Neural cell (in vitro differentiated cells): ENCODE measurements at regions not wholly inside any gene's neighbourhood (a gene's known extent, or its start where the extent isn't known, plus 50 kb on each side); places are given as distances from the start of the nearest gene placed in this dataset.

ENCODE experiments used
- H2AFZ ChIP-seq: fragments of 200-600, 300-800 bp; sonication (generic), shearing (Covaris generic); 2 replicates; pipeline ENCODE4 v1.6.0; 2014; ENCODE audit warnings: low read depth, mild to moderate bottlenecking, antibody characterized with exemption, low read length, moderate library complexity
- H3F3A ChIP-seq: fragments of 200-600 bp; shearing (Covaris generic); 2 replicates; pipeline ENCODE4 v1.6.1; 2016; ENCODE audit warnings: mild to moderate bottlenecking, moderate library complexity, mixed read lengths, antibody characterized with exemption, low read length; ENCODE audit not compliant: insufficient read depth, poor library complexity, severe bottlenecking
- H3K27ac ChIP-seq: fragments of 200-600, 300-800 bp; sonication (generic), shearing (Covaris generic); 2 replicates; pipeline ENCODE4 v1.5.1; 2014; ENCODE audit warnings: mild to moderate bottlenecking, low read length, moderate library complexity
- H3K27me3 ChIP-seq: fragments of 300-800, 200-600 bp; sonication (generic), shearing (Covaris generic); 2 replicates; pipeline ENCODE4 v1.6.0; 2014; ENCODE audit warnings: mild to moderate bottlenecking, low read depth, low read length, moderate library complexity; ENCODE audit not compliant: insufficient read depth
- H3K36me3 ChIP-seq: fragments of 300-800, 200-600 bp; sonication (generic), shearing (Covaris generic); 2 replicates; pipeline ENCODE4 v1.5.1; 2014; ENCODE audit warnings: mild to moderate bottlenecking, antibody characterized with exemption, low read length, moderate library complexity; ENCODE audit not compliant: insufficient read depth
- H3K4me2 ChIP-seq: fragments of 300-800, 200-600 bp; sonication (generic), shearing (Covaris generic); 2 replicates; pipeline ENCODE4 v1.6.0; 2014; ENCODE audit warnings: mild to moderate bottlenecking, low read length
- H3K4me3 ChIP-seq: fragments of 300-800, 200-600 bp; sonication (generic), shearing (Covaris generic); 2 replicates; pipeline ENCODE4 v1.5.1; 2014; ENCODE audit warnings: mild to moderate bottlenecking, low read length, moderate library complexity
- H3K79me2 ChIP-seq: fragments of 200-600 bp; shearing (Covaris generic); replicated peaks from 2 replicates; pipeline ENCODE4 v1.6.0; 2014; ENCODE audit warnings: mild to moderate bottlenecking, low read length, moderate library complexity; ENCODE audit not compliant: insufficient read depth
- H3K9ac ChIP-seq: fragments of 300-800, 200-600 bp; sonication (generic), shearing (Covaris generic); 2 replicates; pipeline ENCODE4 v1.6.1; 2016; ENCODE audit warnings: mild to moderate bottlenecking, low read length, mixed read lengths
- H3K9me2 ChIP-seq: fragments of 200-600 bp; shearing (Covaris generic); 2 replicates; pipeline ENCODE4 v1.6.1; 2016; ENCODE audit warnings: mild to moderate bottlenecking, low read length, mixed read lengths; ENCODE audit not compliant: insufficient read depth
- H3K9me3 ChIP-seq: fragments of 200-600, 300-800 bp; sonication (generic), shearing (Covaris generic); 2 replicates; pipeline ENCODE4 v1.6.1; 2016; ENCODE audit warnings: mild to moderate bottlenecking, mixed run types, low read length, moderate library complexity, mixed read lengths
- H4K20me1 ChIP-seq: fragments of 200-600 bp; shearing (Covaris generic); 2 replicates; pipeline ENCODE4 v1.6.1; 2016; ENCODE audit warnings: mild to moderate bottlenecking, mixed run types; ENCODE audit not compliant: insufficient read depth
- CTCF ChIP-seq: fragments of 450-650 bp; IDR thresholded peaks from 2 replicates; pipeline ENCODE4 v1.5.1; 2014; ENCODE audit warnings: antibody characterized with exemption, mild to moderate bottlenecking, moderate library complexity; ENCODE audit not compliant: poor library complexity, severe bottlenecking
- EP300 ChIP-seq: fragments of 450-650 bp; conservative IDR thresholded peaks from 2 replicates; pipeline ENCODE4 v1.6.1; 2014; ENCODE audit warnings: antibody characterized with exemption, mild to moderate bottlenecking, moderate library complexity; ENCODE audit not compliant: poor library complexity, severe bottlenecking
- EZH2 ChIP-seq: fragments of 200-600, 300-800 bp; shearing (Covaris generic), sonication (generic); IDR thresholded peaks from 2 replicates; pipeline ENCODE4 v1.6.1; 2014; ENCODE audit warnings: antibody characterized with exemption, low read length, borderline replicate concordance, mild to moderate bottlenecking; ENCODE audit not compliant: insufficient read depth, poor library complexity, severe bottlenecking
- MXI1 ChIP-seq: fragments of 450-650 bp; conservative IDR thresholded peaks from 2 replicates; pipeline ENCODE4 v1.6.1; 2014; ENCODE audit warnings: antibody characterized with exemption, mild to moderate bottlenecking; ENCODE audit not compliant: poor library complexity, severe bottlenecking
- POLR2AphosphoS5 ChIP-seq: IDR thresholded peaks from 2 replicates; pipeline ENCODE4 v1.6.1; 2012
- RAD21 ChIP-seq: fragments of 450-650 bp; conservative IDR thresholded peaks from 2 replicates; pipeline ENCODE4 v1.6.1; 2014; ENCODE audit warnings: antibody characterized with exemption, mild to moderate bottlenecking, moderate library complexity
- REST ChIP-seq: IDR thresholded peaks from 2 replicates; pipeline ENCODE4 v1.6.1; 2012; ENCODE audit warnings: borderline replicate concordance
- SMC3 ChIP-seq: fragments of 450-650 bp; conservative IDR thresholded peaks from 2 replicates; pipeline ENCODE4 v1.6.1; 2014; ENCODE audit warnings: antibody characterized with exemption, mild to moderate bottlenecking, moderate library complexity; ENCODE audit not compliant: poor library complexity
- TAF1 ChIP-seq: IDR thresholded peaks from 2 replicates; pipeline ENCODE4 v1.6.1; 2012; ENCODE audit warnings: low read depth

- Histone ChIP-seq H2AFZ (no peak overlapping the region), H3K79me2 (no peaks in the 10 kb centered on the region), H3K4me2 (no peak overlapping the region), H3K9me2 (no peaks in the 10 kb centered on the region), H3K9me3 (no peaks in the 10 kb centered on the region), H3K27me3 (no peaks in the 10 kb centered on the region), H3F3A (no peaks in the 10 kb centered on the region), H3K27ac (no peak overlapping the region), H3K9ac (no peak overlapping the region), H3K4me3 (no peak overlapping the region), H4K20me1 (no peaks in the 10 kb centered on the region), H3K36me3 (no peaks in the 10 kb centered on the region)
- no peak for TF ChIP-seq EP300
- TF ChIP-seq MXI1 = no peak
- TF ChIP-seq TAF1 = no peak
- no peak for TF ChIP-seq EZH2
- no peak for TF ChIP-seq CTCF
- TF ChIP-seq RAD21 = no peak
- no peak for TF ChIP-seq REST
- TF ChIP-seq SMC3 = no peak
- TF ChIP-seq POLR2AphosphoS5 = no peak
Observed at GRCh38 chr5:22970491-22970890, 117.3 kb upstream of the CDH12 start.

GRCh38 chr5:22968386-22968785 lies 115.2 kb upstream of the CDH12 start:
- no peaks in the 10 kb centered on the region for H3K36me3 ChIP-seq
- TF ChIP-seq POLR2AphosphoS5 = no peak
- TF ChIP-seq SMC3 = no peak
- no peak for TF ChIP-seq EZH2
- no peak for TF ChIP-seq MXI1
- no peak for TF ChIP-seq CTCF
- TF ChIP-seq EP300 = no peak
- TF ChIP-seq REST = no peak
- no peak for TF ChIP-seq RAD21
- no peak for TF ChIP-seq TAF1

More at GRCh38 chr5:22968386-22968785, 115.2 kb upstream of the CDH12 start:
- no peak overlapping the region for H2AFZ ChIP-seq
- H3K9me3 ChIP-seq = no peaks in the 10 kb centered on the region
- H3K27me3 ChIP-seq = no peaks in the 10 kb centered on the region
- no peaks in the 10 kb centered on the region for H3K9me2 ChIP-seq
- H3K79me2 ChIP-seq = no peaks in the 10 kb centered on the region
- H3K4me2 ChIP-seq = no peak overlapping the region
- no peak overlapping the region for H3K27ac ChIP-seq
- no peaks in the 10 kb centered on the region for H4K20me1 ChIP-seq
- no peaks in the 10 kb centered on the region for H3F3A ChIP-seq
- H3K4me3 ChIP-seq = no peak overlapping the region
- no peak overlapping the region for H3K9ac ChIP-seq
